HEK293 (cell line): ENCODE measurements at regions not wholly inside any gene's neighbourhood (a gene's known extent, or its start where the extent isn't known, plus 50 kb on each side); places are given as distances from the start of the nearest gene placed in this dataset.

Source experiments
- CTCF ChIA-PET: fragments of 350-600 bp; formaldehyde crosslinking; extraction: SDS; loops from one replicate; lab custom pipeline; 2021; ENCODE audit warnings: antibody characterized with exemption; lab: Yijun Ruan, JAX
- POLR2A ChIA-PET: fragments of 300-600 bp; formaldehyde crosslinking; extraction: SDS; loops from one replicate; lab custom pipeline; 2020; ENCODE audit warnings: antibody characterized with exemption, inconsistent platforms; lab: Yijun Ruan, JAX
- H3K27ac ChIP-seq: fragments of 200-500 bp; sonication (Bioruptor generic); 2 replicates; pipeline ENCODE4 v1.5.1; 2014; ENCODE audit warnings: low read depth, low read length, control low read depth, inconsistent platforms; ENCODE audit errors: extremely low read depth
- H3K36me3 ChIP-seq, 2 experiments: fragments of 200-500 bp in 1 of 2; sonication (Bioruptor generic) in 1 of 2; 1 replicate in 1 of 2; 2 replicates in 1 of 2; pipeline ENCODE4 v1.5.1; 2014 to 2017; ENCODE audit warnings: inconsistent platforms in 2 of 2, low read length in 2 of 2; ENCODE audit not compliant: control insufficient read depth in 2 of 2, insufficient read depth in 1 of 2
- H3K4me1 ChIP-seq: fragments of 200-500 bp; sonication (Bioruptor generic); 2 replicates; pipeline ENCODE4 v1.5.1; 2014; ENCODE audit warnings: mild to moderate bottlenecking, low read length, inconsistent platforms; ENCODE audit not compliant: control insufficient read depth, insufficient read depth
- H3K4me3 ChIP-seq: 2 replicates; pipeline ENCODE4 v1.5.1; 2011; ENCODE audit warnings: low read depth, mild to moderate bottlenecking, control low read depth, low read length, moderate library complexity
- H3K9me3 ChIP-seq: fragments of 200-500 bp; sonication (Bioruptor generic); 2 replicates; pipeline ENCODE4 v1.5.1; 2014; ENCODE audit warnings: low read depth, low read length, inconsistent platforms; ENCODE audit not compliant: control insufficient read depth, insufficient read depth
- FEZF1 ChIP-seq: fragments of 450-650 bp; formaldehyde crosslinking; IDR thresholded peaks from 2 replicates; pipeline ENCODE4 v1.5.1; 2016; ENCODE audit warnings: missing biosample characterization, missing genetic modification characterization
- HOXC10 ChIP-seq: sonication (generic); formaldehyde crosslinking; IDR thresholded peaks from 2 replicates; pipeline ENCODE4 v1.8.1; 2023; ENCODE audit warnings: mild to moderate bottlenecking, missing genetic modification reagents
- KLF7 ChIP-seq: fragments of 450-650 bp; formaldehyde crosslinking; IDR thresholded peaks from 2 replicates; pipeline ENCODE4 v1.5.1; 2016; ENCODE audit warnings: missing biosample characterization, missing genetic modification characterization, borderline replicate concordance
- SCRT1 ChIP-seq: fragments of 450-650 bp; formaldehyde crosslinking; IDR thresholded peaks from 2 replicates; pipeline ENCODE4 v1.5.1; 2016; ENCODE audit warnings: missing biosample characterization, missing genetic modification characterization, borderline replicate concordance
- SP3 ChIP-seq: fragments of 450-650 bp; formaldehyde crosslinking; IDR thresholded peaks from 2 replicates; pipeline ENCODE4 v1.5.1; 2016; ENCODE audit warnings: missing biosample characterization, missing genetic modification characterization
- ZFP41 ChIP-seq: fragments of 450-650 bp; formaldehyde crosslinking; IDR thresholded peaks from 2 replicates; pipeline ENCODE4 v1.5.1; 2016; ENCODE audit warnings: missing biosample characterization, missing genetic modification characterization, borderline replicate concordance
- ZNF133 ChIP-seq: fragments of 450-650 bp; formaldehyde crosslinking; IDR thresholded peaks from 2 replicates; pipeline ENCODE4 v1.5.1; 2016; ENCODE audit warnings: missing biosample characterization, missing genetic modification characterization
- ZNF138 ChIP-seq: fragments of 450-650 bp; formaldehyde crosslinking; IDR thresholded peaks from 2 replicates; pipeline ENCODE4 v1.5.1; 2016; ENCODE audit warnings: missing biosample characterization, missing genetic modification characterization, borderline replicate concordance
- ZNF16 ChIP-seq: fragments of 450-650 bp; formaldehyde crosslinking; IDR thresholded peaks from 2 replicates; pipeline ENCODE4 v1.5.1; 2016; ENCODE audit warnings: low read depth, missing biosample characterization, missing genetic modification characterization
- ZNF214 ChIP-seq: fragments of 450-650 bp; formaldehyde crosslinking; IDR thresholded peaks from 2 replicates; pipeline ENCODE4 v1.5.1; 2017; ENCODE audit warnings: missing biosample characterization, mild to moderate bottlenecking, missing genetic modification characterization, borderline replicate concordance
- ZNF223 ChIP-seq: fragments of 450-650 bp; formaldehyde crosslinking; IDR thresholded peaks from 2 replicates; pipeline ENCODE4 v1.5.1; 2016; ENCODE audit warnings: missing biosample characterization, missing genetic modification characterization
- ZNF239 ChIP-seq: fragments of 450-650 bp; formaldehyde crosslinking; IDR thresholded peaks from 2 replicates; pipeline ENCODE4 v1.5.1; 2016; ENCODE audit warnings: missing biosample characterization, missing genetic modification characterization
- ZNF324 ChIP-seq: fragments of 450-650 bp; formaldehyde crosslinking; IDR thresholded peaks from 2 replicates; pipeline ENCODE4 v1.5.1; 2016; ENCODE audit warnings: missing biosample characterization, missing genetic modification characterization
- ZNF404 ChIP-seq: fragments of 450-650 bp; formaldehyde crosslinking; IDR thresholded peaks from 2 replicates; pipeline ENCODE4 v1.5.1; 2017; ENCODE audit warnings: missing biosample characterization, missing genetic modification characterization
- ZNF510 ChIP-seq: fragments of 450-650 bp; formaldehyde crosslinking; IDR thresholded peaks from 2 replicates; pipeline ENCODE4 v1.5.1; 2018; ENCODE audit warnings: mild to moderate bottlenecking, missing genetic modification characterization, missing biosample characterization; ENCODE audit not compliant: insufficient replicate concordance
- ZNF549 ChIP-seq: fragments of 450-650 bp; IDR thresholded peaks from 2 replicates; pipeline ENCODE4 v1.5.1; 2018; ENCODE audit warnings: missing biosample characterization, missing genetic modification characterization, mild to moderate bottlenecking, inconsistent platforms, moderate library complexity
- ZNF596 ChIP-seq: fragments of 450-650 bp; IDR thresholded peaks from 2 replicates; pipeline ENCODE4 v1.5.0; 2018; ENCODE audit warnings: missing biosample characterization, mild to moderate bottlenecking, missing genetic modification characterization, moderate library complexity
- ZNF610 ChIP-seq: fragments of 450-650 bp; formaldehyde crosslinking; IDR thresholded peaks from 2 replicates; pipeline ENCODE4 v1.5.1; 2016; ENCODE audit warnings: missing biosample characterization, missing genetic modification characterization, borderline replicate concordance
- ZNF624 ChIP-seq: fragments of 450-650 bp; formaldehyde crosslinking; IDR thresholded peaks from 2 replicates; pipeline ENCODE4 v1.5.1; 2017; ENCODE audit warnings: missing biosample characterization, missing genetic modification characterization
- ZNF677 ChIP-seq: fragments of 450-650 bp; IDR thresholded peaks from 2 replicates; pipeline ENCODE4 v1.5.0; 2018; ENCODE audit warnings: missing biosample characterization, mild to moderate bottlenecking, missing genetic modification characterization, moderate library complexity
- ZNF792 ChIP-seq: fragments of 450-650 bp; formaldehyde crosslinking; IDR thresholded peaks from 2 replicates; pipeline ENCODE4 v1.5.1; 2016; ENCODE audit warnings: missing biosample characterization, missing genetic modification characterization
- ZNF843 ChIP-seq: fragments of 450-650 bp; formaldehyde crosslinking; IDR thresholded peaks from 2 replicates; pipeline ENCODE4 v1.5.1; 2016; ENCODE audit warnings: missing biosample characterization, missing genetic modification characterization
- ZSCAN30 ChIP-seq: fragments of 450-650 bp; IDR thresholded peaks from 2 replicates; pipeline ENCODE4 v1.5.1; 2018; ENCODE audit warnings: missing biosample characterization, mild to moderate bottlenecking, missing genetic modification characterization, moderate library complexity
- TF ChIP-seq, protein P1 (sequence below): fragments of 450-650 bp; formaldehyde crosslinking; IDR thresholded peaks from 2 replicates; pipeline ENCODE4 v1.5.1; 2016; ENCODE audit warnings: missing biosample characterization, missing genetic modification characterization, low read depth
- TF ChIP-seq, protein P2 (sequence below): fragments of 450-650 bp; formaldehyde crosslinking; IDR thresholded peaks from 2 replicates; pipeline ENCODE4 v1.5.1; 2016; ENCODE audit warnings: missing biosample characterization, missing genetic modification characterization
- TF ChIP-seq, protein P3 (sequence below): fragments of 450-650 bp; formaldehyde crosslinking; IDR thresholded peaks from 2 replicates; pipeline ENCODE4 v1.5.1; 2016; ENCODE audit warnings: missing biosample characterization, missing genetic modification characterization
- TF ChIP-seq, protein P4 (sequence below): fragments of 450-650 bp; formaldehyde crosslinking; optimal IDR thresholded peaks from 2 replicates; pipeline ENCODE3; 2016; ENCODE audit warnings: missing biosample characterization, mild to moderate bottlenecking, missing genetic modification characterization

DNA sequence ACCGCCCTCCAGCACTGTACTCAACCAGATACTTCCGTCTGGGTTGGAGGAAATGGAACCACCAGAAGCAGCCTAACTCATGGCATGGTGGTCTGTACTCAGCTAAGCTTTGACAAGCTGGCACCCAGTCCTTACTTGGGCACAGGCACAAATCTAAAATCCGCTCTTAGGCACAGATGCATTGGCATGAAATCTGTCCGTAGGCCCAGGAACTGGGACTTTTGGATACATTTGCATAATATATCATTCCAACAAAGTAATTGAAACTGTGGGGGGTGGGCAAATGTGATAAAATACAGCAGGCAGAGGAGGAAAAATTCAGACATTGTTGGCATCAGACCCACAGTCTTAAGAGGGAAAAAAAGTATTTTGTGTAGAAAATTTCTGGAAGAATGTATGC lies 75.4 kb downstream of the C3orf85 start (continued):
- TF ChIP-seq, protein P1, sequence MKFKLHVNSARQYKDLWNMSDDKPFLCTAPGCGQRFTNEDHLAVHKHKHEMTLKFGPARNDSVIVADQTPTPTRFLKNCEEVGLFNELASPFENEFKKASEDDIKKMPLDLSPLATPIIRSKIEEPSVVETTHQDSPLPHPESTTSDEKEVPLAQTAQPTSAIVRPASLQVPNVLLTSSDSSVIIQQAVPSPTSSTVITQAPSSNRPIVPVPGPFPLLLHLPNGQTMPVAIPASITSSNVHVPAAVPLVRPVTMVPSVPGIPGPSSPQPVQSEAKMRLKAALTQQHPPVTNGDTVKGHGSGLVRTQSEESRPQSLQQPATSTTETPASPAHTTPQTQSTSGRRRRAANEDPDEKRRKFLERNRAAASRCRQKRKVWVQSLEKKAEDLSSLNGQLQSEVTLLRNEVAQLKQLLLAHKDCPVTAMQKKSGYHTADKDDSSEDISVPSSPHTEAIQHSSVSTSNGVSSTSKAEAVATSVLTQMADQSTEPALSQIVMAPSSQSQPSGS (tag by site-specific recombination), result no peak
- TF ChIP-seq, protein P2, sequence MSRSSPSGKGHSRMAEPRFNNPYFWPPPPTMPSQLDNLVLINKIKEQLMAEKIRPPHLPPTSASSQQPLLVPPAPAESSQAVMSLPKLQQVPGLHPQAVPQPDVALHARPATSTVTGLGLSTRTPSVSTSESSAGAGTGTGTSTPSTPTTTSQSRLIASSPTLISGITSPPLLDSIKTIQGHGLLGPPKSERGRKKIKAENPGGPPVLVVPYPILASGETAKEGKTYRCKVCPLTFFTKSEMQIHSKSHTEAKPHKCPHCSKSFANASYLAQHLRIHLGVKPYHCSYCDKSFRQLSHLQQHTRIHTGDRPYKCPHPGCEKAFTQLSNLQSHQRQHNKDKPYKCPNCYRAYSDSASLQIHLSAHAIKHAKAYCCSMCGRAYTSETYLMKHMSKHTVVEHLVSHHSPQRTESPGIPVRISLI, result no peak
- TF ChIP-seq, protein P3, sequence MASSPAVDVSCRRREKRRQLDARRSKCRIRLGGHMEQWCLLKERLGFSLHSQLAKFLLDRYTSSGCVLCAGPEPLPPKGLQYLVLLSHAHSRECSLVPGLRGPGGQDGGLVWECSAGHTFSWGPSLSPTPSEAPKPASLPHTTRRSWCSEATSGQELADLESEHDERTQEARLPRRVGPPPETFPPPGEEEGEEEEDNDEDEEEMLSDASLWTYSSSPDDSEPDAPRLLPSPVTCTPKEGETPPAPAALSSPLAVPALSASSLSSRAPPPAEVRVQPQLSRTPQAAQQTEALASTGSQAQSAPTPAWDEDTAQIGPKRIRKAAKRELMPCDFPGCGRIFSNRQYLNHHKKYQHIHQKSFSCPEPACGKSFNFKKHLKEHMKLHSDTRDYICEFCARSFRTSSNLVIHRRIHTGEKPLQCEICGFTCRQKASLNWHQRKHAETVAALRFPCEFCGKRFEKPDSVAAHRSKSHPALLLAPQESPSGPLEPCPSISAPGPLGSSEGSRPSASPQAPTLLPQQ (tag by site-specific recombination), result no peak
- no peak for TF ChIP-seq SP3
- TF ChIP-seq ZNF596 (tag by site-specific recombination), result no peak
- TF ChIP-seq, all 188 proteins: peak for 0

DNA sequence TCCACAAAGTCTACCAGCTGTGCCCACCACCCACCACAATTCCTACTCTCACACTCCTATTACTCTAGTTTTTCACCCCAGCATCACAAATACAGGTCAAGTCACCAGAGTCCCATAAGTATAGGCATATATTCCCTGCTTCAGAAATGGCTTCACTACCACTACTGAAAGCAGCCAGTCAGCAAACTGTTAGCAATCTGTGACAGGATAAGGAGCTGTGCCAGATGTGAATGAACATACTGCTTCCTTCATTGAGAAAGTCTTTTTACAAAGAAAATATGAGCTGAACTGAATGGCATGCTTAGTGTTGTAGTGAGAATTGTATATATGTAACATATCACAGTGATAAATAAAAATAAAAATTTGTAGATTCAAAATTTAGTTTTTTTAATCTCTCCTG lies 76.8 kb downstream of the C3orf85 start:
- Histone ChIP-seq H3K36me3 (no peaks in the 10 kb centered on the region), H3K9me3 (no peaks in the 10 kb centered on the region), H3K4me1 (no peaks in the 10 kb centered on the region), H3K4me3 (no peak overlapping the region), H3K27ac (no peak overlapping the region)
- ChIA-PET CTCF (no interaction called here), POLR2A (no interaction called here)
- no peak for TF ChIP-seq ZNF404 (tag by site-specific recombination)
- TF ChIP-seq ZFP41 (tag by site-specific recombination), result no peak
- TF ChIP-seq FEZF1 (tag by site-specific recombination), result no peak
- no peak for TF ChIP-seq ZNF549
- TF ChIP-seq ZNF133, result no peak
- TF ChIP-seq ZNF223 (tag by site-specific recombination), result no peak
- no peak for TF ChIP-seq ZNF510 (tag by site-specific recombination)
- no peak for TF ChIP-seq ZNF324 (tag by site-specific recombination)
- no peak for TF ChIP-seq ZNF843 (tag by site-specific recombination)
- no peak for TF ChIP-seq ZNF16 (tag by site-specific recombination)

DNA sequence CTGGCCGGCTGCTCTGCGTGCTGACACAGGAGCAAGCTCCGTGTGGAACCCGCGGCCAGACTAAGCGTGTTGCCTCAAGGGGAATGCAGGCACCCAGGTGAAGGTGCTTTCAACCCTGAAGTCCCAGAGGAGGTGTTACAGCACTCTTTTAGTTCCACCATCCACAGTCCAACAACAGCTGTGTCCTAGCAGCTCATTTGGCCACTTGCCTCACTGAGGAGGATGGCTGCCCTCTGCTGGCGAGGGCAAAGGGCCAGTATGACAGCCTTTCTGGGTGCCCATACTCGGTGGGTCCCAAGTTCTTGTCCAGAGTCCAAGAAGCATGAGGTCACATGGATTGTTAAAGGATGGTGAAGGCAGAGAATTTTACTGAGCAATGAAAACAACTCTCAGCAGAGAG lies 87.8 kb downstream of the C3orf85 start:
- Histone ChIP-seq H3K4me3 (no peak overlapping the region), H3K36me3 (no peaks in the 10 kb centered on the region), H3K9me3 (no peaks in the 10 kb centered on the region), H3K27ac (no peak overlapping the region), H3K4me1 (no peaks in the 10 kb centered on the region)
- ChIA-PET CTCF (interaction anchor here (0.7 to 0.9 kb wide), 4 partner anchors 11 to 201 kb away, joined by 3 to 5 read pairs (median 4); no protein-coding TSS in a partner anchor), POLR2A (no interaction called here)
- TF ChIP-seq SCRT1 (tag by site-specific recombination) (no peak), KLF7 (tag by site-specific recombination) (no peak), ZNF624 (tag by site-specific recombination) (no peak)

DNA sequence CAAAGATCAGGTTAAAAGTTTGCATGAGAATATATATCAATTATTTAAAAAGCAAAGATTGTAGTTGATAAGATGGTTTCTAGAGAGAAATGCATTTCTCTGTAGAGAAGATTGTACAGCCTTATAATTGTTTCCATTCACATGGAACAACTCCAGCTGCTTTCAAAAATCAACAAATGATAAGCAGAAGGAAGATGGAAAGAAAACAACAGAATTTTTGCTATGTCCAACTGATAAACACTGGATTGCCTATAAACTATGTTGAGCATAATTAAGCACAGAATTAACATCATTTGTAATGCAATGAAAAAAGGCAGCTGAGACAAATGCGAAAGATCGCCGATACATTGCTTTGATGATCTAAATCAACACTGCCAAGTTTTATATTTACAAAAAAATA lies 89.0 kb downstream of the C3orf85 start:
- POLR2A ChIA-PET, result no interaction called here
- TF ChIP-seq ZNF677 (tag by site-specific recombination) (no peak), ZNF138 (no peak), ZNF792 (tag by site-specific recombination) (no peak), ZNF610 (tag by site-specific recombination) (no peak), ZNF239 (no peak), ZNF214 (tag by site-specific recombination) (no peak), HOXC10 (CRISPR knock-in tag) (no peak), ZSCAN30 (tag by site-specific recombination) (no peak)
- TF ChIP-seq, protein P4, sequence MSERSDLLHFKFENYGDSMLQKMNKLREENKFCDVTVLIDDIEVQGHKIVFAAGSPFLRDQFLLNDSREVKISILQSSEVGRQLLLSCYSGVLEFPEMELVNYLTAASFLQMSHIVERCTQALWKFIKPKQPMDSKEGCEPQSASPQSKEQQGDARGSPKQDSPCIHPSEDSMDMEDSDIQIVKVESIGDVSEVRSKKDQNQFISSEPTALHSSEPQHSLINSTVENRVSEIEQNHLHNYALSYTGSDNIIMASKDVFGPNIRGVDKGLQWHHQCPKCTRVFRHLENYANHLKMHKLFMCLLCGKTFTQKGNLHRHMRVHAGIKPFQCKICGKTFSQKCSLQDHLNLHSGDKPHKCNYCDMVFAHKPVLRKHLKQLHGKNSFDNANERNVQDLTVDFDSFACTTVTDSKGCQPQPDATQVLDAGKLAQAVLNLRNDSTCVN, result no peak
- Histone ChIP-seq H3K36me3 (no peaks in the 10 kb centered on the region), H3K4me1 (no peaks in the 10 kb centered on the region), H3K4me3 (no peak overlapping the region), H3K9me3 (no peaks in the 10 kb centered on the region), H3K27ac (no peak overlapping the region)
- CTCF ChIA-PET, result no interaction called here
